IMR-90 (cell line): ENCODE measurements at regions not wholly inside any gene's neighbourhood (a gene's known extent, or its start where the extent isn't known, plus 50 kb on each side); places are given as distances from the start of the nearest gene placed in this dataset.

Experiments used
- ATAC-seq: fragments of 200-7000 bp; cut with Tn5 transposase; 2 replicates; pipeline ENCODE4 v1.9.1; 2020; ENCODE audit warnings: low read depth, mild to moderate bottlenecking, moderate library complexity
- BruUV-seq: library from RNA; stranded (reverse); fragments of 400-500 nt; replicated peaks from 2 replicates; lab custom pipeline; 2021; lab: Mats Ljungman, UMichigan
- CTCF ChIA-PET: fragments of 300-600 bp; formaldehyde crosslinking; extraction: SDS; loops from one replicate; lab custom pipeline; 2021; ENCODE audit warnings: antibody characterized with exemption; lab: Yijun Ruan, JAX
- POLR2A ChIA-PET: fragments of 300-600 bp; sonication (Branson Sonifier 250); formaldehyde crosslinking; loops from one replicate; lab custom pipeline; 2022; ENCODE audit warnings: antibody characterized with exemption; ENCODE audit not compliant: unreplicated experiment; lab: Charles Lee
- DNase-seq: peaks from one replicate; pipeline ENCODE4 v3.0.0; 2013
- H2AFZ ChIP-seq: replicated peaks from 2 replicates; pipeline ENCODE3; 2013; ENCODE audit warnings: low read length, mild to moderate bottlenecking; ENCODE audit not compliant: poor library complexity
- H2AK5ac ChIP-seq: 2 replicates; pipeline ENCODE4 v1.6.1; 2013; ENCODE audit warnings: low read depth, low read length, inconsistent platforms
- H2AK9ac ChIP-seq: replicated peaks from 2 replicates; pipeline ENCODE3; 2013; ENCODE audit warnings: mild to moderate bottlenecking, low read depth, low read length, moderate library complexity; ENCODE audit not compliant: poor library complexity
- H2BK120ac ChIP-seq: 2 replicates; pipeline ENCODE4 v1.6.1; 2013; ENCODE audit warnings: low read depth, low read length, inconsistent platforms
- H2BK15ac ChIP-seq: 3 replicates; pipeline ENCODE4 v1.6.1; 2013; ENCODE audit warnings: low read depth, low read length, inconsistent platforms
- H2BK20ac ChIP-seq: 2 replicates; pipeline ENCODE4 v1.6.1; 2013; ENCODE audit warnings: low read depth, mild to moderate bottlenecking, inconsistent platforms, low read length, moderate library complexity
- H2BK5ac ChIP-seq: 2 replicates; pipeline ENCODE4 v1.6.1; 2013; ENCODE audit warnings: mild to moderate bottlenecking, low read depth, low read length, inconsistent platforms; ENCODE audit not compliant: poor library complexity, severe bottlenecking
- H3K14ac ChIP-seq: replicated peaks from 2 replicates; pipeline ENCODE4 v1.6.1; 2013; ENCODE audit warnings: low read depth, low read length, inconsistent platforms
- H3K18ac ChIP-seq: 2 replicates; pipeline ENCODE4 v1.6.1; 2013; ENCODE audit warnings: low read depth, low read length, control low read depth
- H3K23ac ChIP-seq: 2 replicates; pipeline ENCODE4 v1.6.1; 2013; ENCODE audit warnings: low read depth, low read length, inconsistent platforms
- H3K27ac ChIP-seq: 2 replicates; pipeline ENCODE4 v1.5.1; 2013; ENCODE audit warnings: mild to moderate bottlenecking, control low read depth, low read length; ENCODE audit not compliant: insufficient read depth
- H3K27me3 ChIP-seq: 2 replicates; pipeline ENCODE4 v1.6.1; 2013; ENCODE audit warnings: low read length; ENCODE audit not compliant: control insufficient read depth, insufficient read depth
- H3K36me3 ChIP-seq: 2 replicates; pipeline ENCODE4 v1.6.1; 2013; ENCODE audit warnings: low read length, mixed read lengths; ENCODE audit not compliant: control insufficient read depth, insufficient read depth
- H3K4ac ChIP-seq: 2 replicates; pipeline ENCODE4 v1.6.1; 2013; ENCODE audit warnings: low read depth, low read length, inconsistent platforms
- H3K4me1 ChIP-seq: 2 replicates; pipeline ENCODE4 v1.6.1; 2013; ENCODE audit warnings: low read length, mixed read lengths; ENCODE audit not compliant: control insufficient read depth, insufficient read depth
- H3K4me2 ChIP-seq: 2 replicates; pipeline ENCODE4 v1.6.1; 2013; ENCODE audit warnings: low read depth, mild to moderate bottlenecking, control low read depth, low read length, moderate library complexity
- H3K4me3 ChIP-seq: 2 replicates; pipeline ENCODE4 v1.5.1; 2013; ENCODE audit warnings: low read depth, mild to moderate bottlenecking, control low read depth, low read length, moderate library complexity; ENCODE audit not compliant: insufficient read depth
- H3K56ac ChIP-seq: 2 replicates; pipeline ENCODE4 v1.6.1; 2013; ENCODE audit warnings: low read length, inconsistent platforms; ENCODE audit not compliant: insufficient read depth; ENCODE audit errors: extremely low read depth
- H3K79me1 ChIP-seq, 2 experiments: 2 replicates each; pipeline ENCODE4 v1.6.1; 2013; ENCODE audit warnings: low read length in 2 of 2, inconsistent platforms in 1 of 2, low read depth in 1 of 2
- H3K9ac ChIP-seq: 2 replicates; pipeline ENCODE4 v1.6.1; 2013; ENCODE audit warnings: low read depth, low read length, control low read depth
- H3K9me1 ChIP-seq: 2 replicates; pipeline ENCODE4 v1.6.1; 2013; ENCODE audit warnings: low read length, inconsistent platforms; ENCODE audit not compliant: insufficient read depth
- H3K9me3 ChIP-seq: 2 replicates; pipeline ENCODE4 v1.6.1; 2013; ENCODE audit warnings: low read length; ENCODE audit not compliant: control insufficient read depth, insufficient read depth
- H4K20me1 ChIP-seq: 2 replicates; pipeline ENCODE4 v1.6.1; 2013; ENCODE audit warnings: low read length, inconsistent platforms; ENCODE audit not compliant: insufficient read depth
- H4K5ac ChIP-seq: 2 replicates; pipeline ENCODE4 v1.6.1; 2013; ENCODE audit warnings: mild to moderate bottlenecking, low read depth, low read length, control low read depth
- H4K8ac ChIP-seq, 2 experiments: 2 replicates each; pipeline ENCODE4 v1.6.1; 2013; ENCODE audit warnings: low read depth in 2 of 2, low read length in 2 of 2, control low read depth in 1 of 2, inconsistent platforms in 1 of 2
- H4K91ac ChIP-seq: 2 replicates; pipeline ENCODE4 v1.6.1; 2013; ENCODE audit warnings: low read depth, low read length, inconsistent platforms; ENCODE audit not compliant: insufficient read depth
- FOS ChIP-seq: fragments of 150-350 bp; IDR thresholded peaks from 2 replicates; pipeline ENCODE4 v1.6.1; 2016; ENCODE audit warnings: low read depth, low read length
- WGBS, 2 experiments: methylation state at CpG; one replicate each; pipeline versions ENCODE4 v1.1.5 to v1.1.7; 2013; ENCODE audit warnings: missing lambda C conversion rate in 2 of 2; ENCODE audit not compliant: insufficient read length in 1 of 2; ENCODE audit errors: extremely low coverage in 2 of 2; 5-methylcytosine and 5-hydroxymethylcytosine counted together
- dilution Hi-C: fragments of 300-500 bp; cut with HindIII; formaldehyde crosslinking; loops from one replicate; pipeline ENCODE4 v1.14.3; 2018; ENCODE audit warnings: low sequenced_read_pairs; ENCODE audit not compliant: unreplicated experiment
- in situ Hi-C: fragments of 300-500 bp; cut with MboI; formaldehyde crosslinking; loops from 3 replicates; pipeline ENCODE4 v1.14.3; 2019; ENCODE audit warnings: low sequenced_read_pairs, inconsistent platforms, mixed read lengths
- intact Hi-C: fragments of 100-400 bp; cut with micrococcal nuclease; formaldehyde crosslinking; loops from 2 replicates; pipeline ENCODE4 v1.10.0; 2022

DNA sequence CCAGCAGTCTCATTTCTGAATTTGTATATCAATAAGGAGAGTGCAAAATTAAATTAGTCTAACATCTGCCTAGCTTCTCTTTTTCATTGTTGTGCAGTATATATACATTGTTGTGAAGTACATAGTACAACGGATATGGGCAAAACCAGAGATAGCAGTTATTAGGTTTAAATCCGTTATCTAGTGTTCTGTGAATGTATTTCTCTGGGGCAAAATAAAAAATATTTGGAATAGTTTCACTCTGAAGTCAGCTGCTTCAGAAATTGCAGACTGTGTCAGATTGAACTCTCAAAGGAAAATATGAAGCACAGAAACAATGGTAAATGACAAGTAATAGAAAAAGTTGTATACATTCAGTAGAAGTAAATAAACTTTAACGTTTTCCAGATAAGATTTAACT lies 836.5 kb upstream of the CXADR start:
- CTCF ChIA-PET: interaction anchor here (0.8 kb wide), 1 partner anchor 32 kb away, joined by 3 read pairs; no protein-coding TSS in a partner anchor
- BruUV-seq: no TSS peak
- H3K4me2 ChIP-seq: no peak overlapping the region

More for the DNA sequence above, 836.5 kb upstream of the CXADR start:
- DNase-seq (no peak), ATAC-seq (peak; percentile 29; the same call in 1 of the 2 replicates)
- Histone ChIP-seq H3K14ac (no peak overlapping the region), H3K9me1 (no peaks in the 10 kb centered on the region), H3K9ac (no peak overlapping the region), H2BK15ac (no peak overlapping the region), H3K23ac (no peak overlapping the region), H3K9me3 (no peaks in the 10 kb centered on the region), H4K8ac (no peak overlapping the region), H2AK9ac (no peak overlapping the region), H3K27me3 (no peaks in the 10 kb centered on the region), H3K27ac (no peak overlapping the region), H4K5ac (no peak overlapping the region), H3K4me1 (no peaks in the 10 kb centered on the region), H2BK5ac (no peak overlapping the region), H2AFZ (no peak overlapping the region), H2BK20ac (no peak overlapping the region), H3K56ac (no peak overlapping the region), H4K20me1 (no peaks in the 10 kb centered on the region), H3K79me1 (no peaks in the 10 kb centered on the region), H2BK120ac (no peak overlapping the region), H3K4ac (no peak overlapping the region), H3K18ac (no peak overlapping the region), H2AK5ac (no peak overlapping the region), H4K91ac (no peak overlapping the region), H3K4me3 (no peak overlapping the region), H3K36me3 (no peaks in the 10 kb centered on the region)
- intact Hi-C loops (no loop called here), in situ Hi-C loops (no loop called here), dilution Hi-C loops (no loop called here)
- no peak for TF ChIP-seq FOS
- no CpG with 5 or more reads among the region's 3 CpGs for WGBS, 2 experiments
- POLR2A ChIA-PET: no interaction called here
